Fibroblast of the aortic adventitia (primary cell): ENCODE measurements at regions not wholly inside any gene's neighbourhood (a gene's known extent, or its start where the extent isn't known, plus 50 kb on each side); places are given as distances from the start of the nearest gene placed in this dataset.

Source experiments
- DNase-seq: peaks from one replicate; pipeline ENCODE4 v3.0.0-alpha.2; 2010; ENCODE audit warnings: low read depth
- H3K4me3 ChIP-seq: 2 replicates; pipeline ENCODE4 v1.5.1; 2011; ENCODE audit warnings: low read depth, mild to moderate bottlenecking, control low read depth, low read length, moderate library complexity
- CTCF ChIP-seq: IDR thresholded peaks from 2 replicates; pipeline ENCODE4 v1.5.1; 2011; ENCODE audit warnings: mild to moderate bottlenecking, low read length, control low read depth, inconsistent platforms; ENCODE audit not compliant: insufficient read depth

GRCh38 chr4:89534356-89534755 is 226.8 kb upstream of the GPRIN3 start:
- DNase-seq, result no peak
- no peak for TF ChIP-seq CTCF
- no peak overlapping the region for H3K4me3 ChIP-seq

- TF ChIP-seq CTCF, result no peak
- DNase-seq, result no peak
- no peak overlapping the region for H3K4me3 ChIP-seq
Measured at GRCh38 chr4:89531932-89532640, 224.5 kb upstream of the GPRIN3 start.

GRCh38 chr4:89528526-89529133 is 221.0 kb upstream of the GPRIN3 start:
- no peak for TF ChIP-seq CTCF
- H3K4me3 ChIP-seq, result no peak overlapping the region
- DNase-seq, result no peak

GRCh38 chr4:89521826-89522225 is 214.2 kb upstream of the GPRIN3 start:
- no peak overlapping the region for H3K4me3 ChIP-seq
- no peak for TF ChIP-seq CTCF
- DNase-seq, result no peak

- TF ChIP-seq CTCF, result no peak
Measured at GRCh38 chr4:89519771-89520320, 212.2 kb upstream of the GPRIN3 start.

GRCh38 chr4:89518259-89518658 is 210.7 kb upstream of the GPRIN3 start:
- no peak overlapping the region for H3K4me3 ChIP-seq
- no peak for DNase-seq
- no peak for TF ChIP-seq CTCF

More at GRCh38 chr4:89519771-89520320, 212.2 kb upstream of the GPRIN3 start:
- no peak for DNase-seq
- H3K4me3 ChIP-seq, result no peak overlapping the region

GRCh38 chr4:89514811-89515210 is 207.2 kb upstream of the GPRIN3 start:
- DNase-seq, result no peak
- TF ChIP-seq CTCF, result no peak
- no peak overlapping the region for H3K4me3 ChIP-seq
